Mammary epithelial cell (primary cell): ENCODE measurements at regions not wholly inside any gene's neighbourhood (a gene's known extent, or its start where the extent isn't known, plus 50 kb on each side); places are given as distances from the start of the nearest gene placed in this dataset.

ENCODE experiments used
- EZH2 ChIP-seq: IDR thresholded peaks from 2 replicates; pipeline ENCODE4 v1.6.1; 2012; ENCODE audit warnings: low read length, inconsistent platforms, borderline replicate concordance
- TF ChIP-seq, protein P1 (sequence below), 2 donors: IDR thresholded peaks in 1 of 2; conservative IDR thresholded peaks in 1 of 2; 2 replicates each; pipeline ENCODE4 v1.5.1; 2011 to 2012; ENCODE audit warnings: inconsistent platforms in 2 of 2, low read length in 2 of 2, mild to moderate bottlenecking in 2 of 2, control low read depth in 1 of 2, low read depth in 1 of 2; ENCODE audit not compliant: insufficient read depth in 1 of 2; ENCODE audit errors: extremely low read depth in 1 of 2

- TF ChIP-seq, protein P1, sequence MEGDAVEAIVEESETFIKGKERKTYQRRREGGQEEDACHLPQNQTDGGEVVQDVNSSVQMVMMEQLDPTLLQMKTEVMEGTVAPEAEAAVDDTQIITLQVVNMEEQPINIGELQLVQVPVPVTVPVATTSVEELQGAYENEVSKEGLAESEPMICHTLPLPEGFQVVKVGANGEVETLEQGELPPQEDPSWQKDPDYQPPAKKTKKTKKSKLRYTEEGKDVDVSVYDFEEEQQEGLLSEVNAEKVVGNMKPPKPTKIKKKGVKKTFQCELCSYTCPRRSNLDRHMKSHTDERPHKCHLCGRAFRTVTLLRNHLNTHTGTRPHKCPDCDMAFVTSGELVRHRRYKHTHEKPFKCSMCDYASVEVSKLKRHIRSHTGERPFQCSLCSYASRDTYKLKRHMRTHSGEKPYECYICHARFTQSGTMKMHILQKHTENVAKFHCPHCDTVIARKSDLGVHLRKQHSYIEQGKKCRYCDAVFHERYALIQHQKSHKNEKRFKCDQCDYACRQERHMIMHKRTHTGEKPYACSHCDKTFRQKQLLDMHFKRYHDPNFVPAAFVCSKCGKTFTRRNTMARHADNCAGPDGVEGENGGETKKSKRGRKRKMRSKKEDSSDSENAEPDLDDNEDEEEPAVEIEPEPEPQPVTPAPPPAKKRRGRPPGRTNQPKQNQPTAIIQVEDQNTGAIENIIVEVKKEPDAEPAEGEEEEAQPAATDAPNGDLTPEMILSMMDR (conservative IDR thresholded peaks at IDR 0.05 in 1 of 2, IDR thresholded peaks at IDR 0.05 in 1 of 2; ENCODE audit: extremely low read depth in 1 of 2, insufficient read depth in 1 of 2, low read depth in 1 of 2, low read length in 2 of 2) = no peak
- no peak for TF ChIP-seq EZH2
These were observed 86.4 kb upstream of the SLC35G4 start for GRCh38 chr18:11522992-11523391.
